GM18498 (cell line): ENCODE measurements at regions not wholly inside any gene's neighbourhood (a gene's known extent, or its start where the extent isn't known, plus 50 kb on each side); places are given as distances from the start of the nearest gene placed in this dataset.

Experiments
- ATAC-seq: cut with Tn5 transposase; IDR thresholded peaks from one replicate; pipeline ENCODE4 v1.9.1; 2021; ENCODE audit warnings: mild to moderate bottlenecking, moderate library complexity; ENCODE audit not compliant: unreplicated experiment

DNA sequence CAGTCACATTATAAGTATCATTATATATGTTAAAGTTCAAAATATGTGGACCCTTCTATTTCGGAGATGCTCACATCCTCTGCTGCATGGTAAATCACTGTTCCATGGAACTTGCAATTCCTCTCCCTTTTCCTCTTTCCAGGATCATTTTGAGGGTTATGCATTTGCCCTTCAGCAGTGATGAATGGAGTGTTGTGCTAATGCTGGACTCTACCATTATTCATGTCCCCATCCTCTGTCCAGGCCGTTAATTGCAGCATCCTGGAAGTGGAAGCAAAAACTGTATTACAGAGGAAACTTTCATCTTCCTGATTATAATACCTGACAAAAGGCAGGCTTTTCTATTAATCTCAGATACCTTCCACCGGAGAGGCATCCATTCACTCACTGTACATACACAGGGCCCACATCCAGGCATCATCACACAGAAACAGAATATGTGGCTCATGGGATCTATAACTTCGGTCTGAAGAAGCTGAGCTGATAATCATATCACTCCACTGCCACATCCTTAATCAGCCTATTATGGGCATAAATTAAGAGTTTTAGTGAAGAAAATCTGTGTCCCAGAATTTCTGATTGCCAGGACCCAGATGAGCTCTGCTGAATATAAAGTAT, 65.0 kb upstream of the ACO1 start:
- no peak for ATAC-seq

DNA sequence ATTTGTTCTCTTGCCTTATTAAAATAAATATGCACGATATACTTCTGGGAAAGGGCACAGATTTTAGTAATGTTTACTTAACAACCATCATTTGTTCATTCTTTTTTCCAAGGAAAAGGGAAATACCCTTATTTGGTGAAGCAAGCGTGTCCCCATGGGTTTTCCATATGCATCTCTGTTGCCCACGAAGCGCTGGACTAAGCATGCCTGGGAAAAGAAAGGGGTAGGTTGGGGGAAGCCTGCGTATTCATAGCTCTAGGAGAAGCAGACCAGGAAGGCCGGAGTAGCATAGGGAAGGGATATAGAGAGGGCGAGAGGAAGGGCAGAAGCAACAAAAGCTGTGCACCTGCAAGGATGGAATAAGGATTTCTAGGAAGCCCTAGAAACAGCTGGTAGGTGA, 61.8 kb upstream of the ACO1 start:
- ATAC-seq, result no peak

DNA sequence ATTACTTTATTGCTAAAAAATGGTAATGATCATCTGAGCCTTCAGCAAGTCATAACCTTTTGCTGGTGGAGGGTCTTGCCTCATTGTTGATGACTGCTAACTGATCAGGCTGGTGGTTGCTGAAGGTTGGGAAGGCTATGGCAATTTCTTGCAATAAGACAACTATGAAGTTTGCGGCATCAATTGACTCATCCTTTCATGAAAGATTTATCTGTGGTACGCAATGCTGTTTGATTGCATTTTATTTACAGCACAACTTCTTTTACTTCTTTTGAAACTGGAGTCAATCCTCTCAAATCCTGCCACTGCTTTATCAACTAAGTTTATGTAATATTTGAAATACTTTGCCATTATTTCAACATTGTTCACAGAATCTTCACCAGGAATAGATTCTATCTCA, 58.3 kb upstream of the ACO1 start:
- no peak for ATAC-seq

DNA sequence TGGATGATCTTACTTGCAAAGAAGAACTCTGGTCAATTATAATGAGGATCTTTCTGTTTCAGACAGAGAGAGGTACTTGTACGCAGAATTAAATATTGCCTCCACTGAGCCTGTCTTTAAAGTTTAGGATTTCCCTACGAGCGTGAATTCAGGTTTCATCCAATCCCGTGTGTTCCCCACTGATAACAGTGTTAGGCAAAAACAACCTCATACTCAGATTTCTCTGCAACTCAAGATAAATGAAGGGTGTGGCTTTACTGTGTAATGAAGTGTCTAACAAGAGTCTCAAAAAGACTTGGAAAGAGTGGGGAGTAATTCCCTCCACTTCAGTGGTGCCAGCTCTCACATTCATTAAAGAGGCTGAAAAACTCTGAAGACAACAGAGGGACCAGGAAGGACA, 53.2 kb upstream of the ACO1 start:
- ATAC-seq, result no peak

DNA sequence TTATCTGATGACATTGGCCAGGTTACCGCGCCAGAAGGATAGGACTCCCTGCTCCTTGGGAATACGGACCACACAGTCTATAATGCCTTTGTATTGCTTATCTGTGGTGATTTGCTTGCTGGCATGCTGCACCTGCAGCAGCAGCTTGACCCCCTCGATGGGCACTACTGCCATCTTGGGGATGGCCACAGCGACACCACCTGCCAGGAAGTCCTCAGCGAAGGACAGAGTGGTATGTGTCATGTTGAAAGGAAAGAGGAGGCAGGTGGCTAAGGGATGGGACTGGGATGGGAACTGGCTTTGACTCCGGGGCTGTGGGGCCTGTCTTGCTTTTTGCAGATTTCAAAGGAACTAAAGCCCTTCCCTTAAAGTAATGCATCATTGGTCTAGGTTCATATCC, 50.3 kb upstream of the ACO1 start:
- no peak for ATAC-seq
